HEK293T (cell line): ENCODE measurements at regions not wholly inside any gene's neighbourhood (a gene's known extent, or its start where the extent isn't known, plus 50 kb on each side); places are given as distances from the start of the nearest gene placed in this dataset.
"Not testable (repeated sequence)": the region's sequence is repeated elsewhere in the genome, so short reads cannot be mapped to it uniquely, and the experiment has no call there.

Source experiments
- CTCF ChIA-PET: fragments of 350-600 bp; formaldehyde crosslinking; extraction: SDS; loops from one replicate; lab custom pipeline; 2021; ENCODE audit warnings: antibody characterized with exemption, inconsistent platforms; lab: Yijun Ruan, JAX
- POLR2A ChIA-PET: fragments of 350-600 bp; formaldehyde crosslinking; extraction: SDS; loops from one replicate; lab custom pipeline; 2020; ENCODE audit warnings: antibody characterized with exemption, inconsistent platforms; lab: Yijun Ruan, JAX
- DNase-seq: peaks from one replicate; pipeline ENCODE4 v3.0.0; 2012; ENCODE audit warnings: mixed read lengths; ENCODE audit errors: extremely low spot score
- ARNT ChIP-seq: fragments of 450-650 bp; IDR thresholded peaks from 2 replicates; pipeline ENCODE4 v1.6.1; 2017; ENCODE audit warnings: mild to moderate bottlenecking
- BHLHE40 ChIP-seq: fragments of 450-650 bp; IDR thresholded peaks from 2 replicates; pipeline ENCODE4 v1.6.1; 2016; ENCODE audit warnings: mild to moderate bottlenecking, moderate library complexity, borderline replicate concordance
- CTBP1 ChIP-seq: fragments of 450-650 bp; IDR thresholded peaks from 2 replicates; pipeline ENCODE4 v1.6.1; 2016; ENCODE audit warnings: borderline replicate concordance
- ELF4 ChIP-seq: fragments of 450-650 bp; IDR thresholded peaks from 2 replicates; pipeline ENCODE4 v1.6.1; 2017; ENCODE audit warnings: antibody characterized with exemption
- FOXA1 ChIP-seq: fragments of 450-650 bp; IDR thresholded peaks from 2 replicates; pipeline ENCODE4 v1.6.1; 2016; ENCODE audit warnings: mild to moderate bottlenecking
- FOXK2 ChIP-seq: fragments of 450-650 bp; IDR thresholded peaks from 2 replicates; pipeline ENCODE4 v1.6.1; 2016; ENCODE audit warnings: mild to moderate bottlenecking
- FOXM1 ChIP-seq: fragments of 450-650 bp; IDR thresholded peaks from 2 replicates; pipeline ENCODE4 v1.6.1; 2017; ENCODE audit warnings: mild to moderate bottlenecking, borderline replicate concordance
- HDGF ChIP-seq: fragments of 450-650 bp; IDR thresholded peaks from 2 replicates; pipeline ENCODE4 v1.6.1; 2017; ENCODE audit warnings: antibody characterized with exemption, borderline replicate concordance
- L3MBTL2 ChIP-seq: fragments of 450-650 bp; conservative IDR thresholded peaks from 2 replicates; pipeline ENCODE4 v1.6.1; 2016; ENCODE audit warnings: mild to moderate bottlenecking
- LEF1 ChIP-seq: fragments of 450-650 bp; IDR thresholded peaks from 2 replicates; pipeline ENCODE4 v1.6.1; 2017; ENCODE audit warnings: mild to moderate bottlenecking, borderline replicate concordance
- NFRKB ChIP-seq: fragments of 450-650 bp; IDR thresholded peaks from 2 replicates; pipeline ENCODE4 v1.6.1; 2016; ENCODE audit warnings: mild to moderate bottlenecking, moderate library complexity
- PKNOX1 ChIP-seq: fragments of 450-650 bp; IDR thresholded peaks from 2 replicates; pipeline ENCODE4 v1.6.1; 2016
- SP1 ChIP-seq: fragments of 450-650 bp; IDR thresholded peaks from 2 replicates; pipeline ENCODE4 v1.6.1; 2017
- SUZ12 ChIP-seq: fragments of 450-650 bp; IDR thresholded peaks from 2 replicates; pipeline ENCODE4 v1.6.1; 2016; ENCODE audit warnings: mild to moderate bottlenecking
- TARDBP ChIP-seq: fragments of 450-650 bp; IDR thresholded peaks from 2 replicates; pipeline ENCODE4 v1.6.1; 2016
- ZNF384 ChIP-seq: fragments of 450-650 bp; IDR thresholded peaks from 2 replicates; pipeline ENCODE4 v1.6.1; 2016

GRCh38 chr3:28151207-28151550 is 90.2 kb upstream of the CMC1 start:
- no peak for DNase-seq
- POLR2A ChIA-PET = no interaction called here
- no peak for TF ChIP-seq ELF4
- no peak for TF ChIP-seq ZNF384
- no peak for TF ChIP-seq LEF1
- no peak for TF ChIP-seq SUZ12
- TF ChIP-seq PKNOX1 = no peak
- TF ChIP-seq FOXM1 = no peak
- no peak for TF ChIP-seq BHLHE40
- TF ChIP-seq HDGF = no peak
- no peak for TF ChIP-seq CTBP1
- TF ChIP-seq SP1 = no peak
- TF ChIP-seq L3MBTL2 = no peak
- no peak for TF ChIP-seq NFRKB
- TF ChIP-seq TARDBP = no peak
- TF ChIP-seq ARNT = no peak
- no peak for TF ChIP-seq FOXA1
- no peak for TF ChIP-seq FOXK2
- CTCF ChIA-PET = no interaction called here

GRCh38 chr3:28151608-28152228 is 89.7 kb upstream of the CMC1 start:
- ChIA-PET POLR2A (no interaction called here), CTCF (interaction anchor here (0.6 kb wide), 1 partner anchor 26 kb away, joined by 3 read pairs; no protein-coding TSS in a partner anchor)
- no peak for TF ChIP-seq L3MBTL2
- no peak for TF ChIP-seq NFRKB
- no peak for TF ChIP-seq FOXM1
- TF ChIP-seq HDGF = no peak
- TF ChIP-seq FOXA1 = no peak
- TF ChIP-seq PKNOX1 = no peak
- TF ChIP-seq FOXK2 = no peak
- no peak for TF ChIP-seq ARNT
- no peak for TF ChIP-seq TARDBP
- no peak for TF ChIP-seq ELF4
- no peak for TF ChIP-seq LEF1
- TF ChIP-seq BHLHE40 = no peak
- no peak for TF ChIP-seq SP1
- no peak for TF ChIP-seq ZNF384
- no peak for TF ChIP-seq CTBP1
- TF ChIP-seq SUZ12 = no peak
- no peak for DNase-seq

- ChIA-PET CTCF (no interaction called here), POLR2A (no interaction called here)
- TF ChIP-seq FOXM1 (no peak), LEF1 (no peak), NFRKB (no peak), FOXA1 (no peak), ZNF384 (no peak), HDGF (no peak), ELF4 (no peak), CTBP1 (no peak), TARDBP (no peak), SP1 (no peak), BHLHE40 (no peak), FOXK2 (no peak), PKNOX1 (no peak), L3MBTL2 (no peak), SUZ12 (no peak), ARNT (no peak)
- DNase-seq = no peak
Measured at GRCh38 chr3:28155631-28156030, 85.8 kb upstream of the CMC1 start.

GRCh38 chr3:28156599-28156998 is 84.8 kb upstream of the CMC1 start:
- POLR2A ChIA-PET, CTCF ChIA-PET, DNase-seq: not testable (repeated sequence)

GRCh38 chr3:28171962-28172361 is 69.5 kb upstream of the CMC1 start:
- TF ChIP-seq SUZ12 (no peak), FOXK2 (no peak), SP1 (no peak), LEF1 (no peak), PKNOX1 (no peak), ELF4 (no peak), FOXA1 (no peak), NFRKB (no peak), BHLHE40 (no peak), ARNT (no peak), CTBP1 (no peak), FOXM1 (no peak), TARDBP (no peak), HDGF (no peak), ZNF384 (no peak), L3MBTL2 (no peak)
- no peak for DNase-seq
- ChIA-PET POLR2A (no interaction called here), CTCF (no interaction called here)
